ENCODE measurements at regions not wholly inside any gene's neighbourhood (a gene's known extent, or its start where the extent isn't known, plus 50 kb on each side); places are given as distances from the start of the nearest gene placed in this dataset.

- Mint-ChIP-seq H3K27ac (no peak overlapping the region), H3K27me3 (ENCODE audit: low read depth) (no peaks in the 10 kb centered on the region; the same call in 1 of the 2 replicates), H3K36me3 (no peaks in the 10 kb centered on the region), H3K4me1 (peaks cover 6% of the 10 kb centered on the region), H3K4me3 (no peak overlapping the region), H3K9me3 (peaks cover 11% of the 10 kb centered on the region)
- no peak for TF ChIP-seq ETV6 (CRISPR knock-in tag; IDR thresholded peaks at IDR 0.05)
- TF ChIP-seq AFF4 (CRISPR knock-in tag; IDR thresholded peaks at IDR 0.05; ENCODE audit: borderline replicate concordance): no peak
- POLR2A ChIA-PET: no interaction called here
- DNase-seq (ENCODE audit: low spot score) (no peak), ATAC-seq (no peak)
- CTCF ChIA-PET: no interaction called here
These were observed 191.0 kb downstream of the C1D start for GRCh38 chr2:67871686-67872412.

GRCh38 chr2:67872481-67872880, 190.3 kb downstream of the C1D start:
- ChIA-PET POLR2A (no interaction called here), CTCF (no interaction called here)
- Mint-ChIP-seq H3K4me1 (peaks cover 13% of the 10 kb centered on the region), H3K36me3 (no peaks in the 10 kb centered on the region), H3K9me3 (peaks cover 11% of the 10 kb centered on the region), H3K27me3 (ENCODE audit: low read depth) (no peaks in the 10 kb centered on the region; the same call in 1 of the 2 replicates), H3K27ac (no peak overlapping the region), H3K4me3 (no peak overlapping the region)
- ATAC-seq (no peak), DNase-seq (ENCODE audit: low spot score) (no peak)
- TF ChIP-seq TEAD4 (CRISPR knock-in tag; IDR thresholded peaks at IDR 0.05): no peak
- no peak for TF ChIP-seq ZBTB43 (CRISPR knock-in tag; IDR thresholded peaks at IDR 0.05)
- TF ChIP-seq ZNF423 (CRISPR knock-in tag; IDR thresholded peaks at IDR 0.05): no peak
- no peak for TF ChIP-seq AFF4 (CRISPR knock-in tag; IDR thresholded peaks at IDR 0.05; ENCODE audit: borderline replicate concordance)
- no peak for TF ChIP-seq ZNF138 (CRISPR knock-in tag; conservative IDR thresholded peaks at IDR 0.05)
- no peak for TF ChIP-seq AR (CRISPR knock-in tag; IDR thresholded peaks at IDR 0.05)
- no peak for TF ChIP-seq GRHL2 (CRISPR knock-in tag; IDR thresholded peaks at IDR 0.05; ENCODE audit: insufficient replicate concordance, severe bottlenecking)
- no peak for TF ChIP-seq ATF1 (CRISPR knock-in tag; IDR thresholded peaks at IDR 0.05)
- no peak for TF ChIP-seq KAT7 (CRISPR knock-in tag; IDR thresholded peaks at IDR 0.05; ENCODE audit: borderline replicate concordance)
- TF ChIP-seq PRDM15 (CRISPR knock-in tag; IDR thresholded peaks at IDR 0.05): no peak
- TF ChIP-seq ATF3 (CRISPR knock-in tag; conservative IDR thresholded peaks at IDR 0.05): no peak
- no peak for TF ChIP-seq HMGA2 (CRISPR knock-in tag; IDR thresholded peaks at IDR 0.05)
- no peak for TF ChIP-seq MAX (CRISPR knock-in tag; IDR thresholded peaks at IDR 0.05)
- no peak for TF ChIP-seq PRRX2 (CRISPR knock-in tag; IDR thresholded peaks at IDR 0.05)
- TF ChIP-seq NFE2L1 (CRISPR knock-in tag; IDR thresholded peaks at IDR 0.05): no peak
